C4-2B (cell line): ENCODE measurements at regions not wholly inside any gene's neighbourhood (a gene's known extent, or its start where the extent isn't known, plus 50 kb on each side); places are given as distances from the start of the nearest gene placed in this dataset.

Source experiments
- H3K27ac ChIP-seq: fragments of 450-650 bp; 2 replicates; pipeline ENCODE4 v1.5.1; 2017
- ZFX ChIP-seq: fragments of 450-650 bp; IDR thresholded peaks from 2 replicates; pipeline ENCODE4 v1.6.1; 2017
- TF ChIP-seq, protein P1 (sequence below): fragments of 450-650 bp; conservative IDR thresholded peaks from 2 replicates; pipeline ENCODE4 v1.5.1; 2017; ENCODE audit warnings: mild to moderate bottlenecking

DNA sequence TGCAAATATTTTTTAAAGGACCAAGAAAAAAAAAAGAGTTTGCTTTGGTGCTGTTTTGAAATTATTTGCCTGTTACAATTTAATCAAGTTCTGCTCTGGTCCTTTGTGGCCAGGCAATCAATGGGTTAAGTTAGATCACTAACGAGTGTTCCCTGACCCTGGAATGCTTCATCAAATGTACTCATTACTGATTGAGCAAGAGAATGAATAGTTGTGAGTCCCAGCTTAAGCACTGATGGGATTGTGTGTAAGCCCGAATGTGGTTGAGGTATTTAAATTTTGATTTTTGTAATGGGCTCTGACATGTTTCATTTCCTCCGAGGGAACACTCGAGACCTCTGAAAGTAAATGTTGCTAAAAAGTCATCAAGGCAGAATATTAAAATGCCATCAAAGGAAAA, 699.1 kb downstream of the MCTP2 start:
- no peak overlapping the region for H3K27ac ChIP-seq
- TF ChIP-seq ZFX, result no peak
- TF ChIP-seq, protein P1, sequence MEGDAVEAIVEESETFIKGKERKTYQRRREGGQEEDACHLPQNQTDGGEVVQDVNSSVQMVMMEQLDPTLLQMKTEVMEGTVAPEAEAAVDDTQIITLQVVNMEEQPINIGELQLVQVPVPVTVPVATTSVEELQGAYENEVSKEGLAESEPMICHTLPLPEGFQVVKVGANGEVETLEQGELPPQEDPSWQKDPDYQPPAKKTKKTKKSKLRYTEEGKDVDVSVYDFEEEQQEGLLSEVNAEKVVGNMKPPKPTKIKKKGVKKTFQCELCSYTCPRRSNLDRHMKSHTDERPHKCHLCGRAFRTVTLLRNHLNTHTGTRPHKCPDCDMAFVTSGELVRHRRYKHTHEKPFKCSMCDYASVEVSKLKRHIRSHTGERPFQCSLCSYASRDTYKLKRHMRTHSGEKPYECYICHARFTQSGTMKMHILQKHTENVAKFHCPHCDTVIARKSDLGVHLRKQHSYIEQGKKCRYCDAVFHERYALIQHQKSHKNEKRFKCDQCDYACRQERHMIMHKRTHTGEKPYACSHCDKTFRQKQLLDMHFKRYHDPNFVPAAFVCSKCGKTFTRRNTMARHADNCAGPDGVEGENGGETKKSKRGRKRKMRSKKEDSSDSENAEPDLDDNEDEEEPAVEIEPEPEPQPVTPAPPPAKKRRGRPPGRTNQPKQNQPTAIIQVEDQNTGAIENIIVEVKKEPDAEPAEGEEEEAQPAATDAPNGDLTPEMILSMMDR, result no peak

- no peak overlapping the region for H3K27ac ChIP-seq
- no peak for TF ChIP-seq ZFX
- TF ChIP-seq, protein P1, result no peak
Observed at GRCh38 chr15:94930960-94931359, 699.6 kb downstream of the MCTP2 start.

- H3K27ac ChIP-seq, result no peak overlapping the region
Observed at GRCh38 chr15:94934440-94934839, 703.1 kb downstream of the MCTP2 start.

GRCh38 chr15:94937242-94937641, 705.9 kb downstream of the MCTP2 start:
- TF ChIP-seq ZFX, result no peak
- TF ChIP-seq, protein P1, result no peak
- H3K27ac ChIP-seq, result no peak overlapping the region

More at GRCh38 chr15:94934440-94934839, 703.1 kb downstream of the MCTP2 start:
- TF ChIP-seq ZFX, result no peak
- TF ChIP-seq, protein P1, result no peak

DNA sequence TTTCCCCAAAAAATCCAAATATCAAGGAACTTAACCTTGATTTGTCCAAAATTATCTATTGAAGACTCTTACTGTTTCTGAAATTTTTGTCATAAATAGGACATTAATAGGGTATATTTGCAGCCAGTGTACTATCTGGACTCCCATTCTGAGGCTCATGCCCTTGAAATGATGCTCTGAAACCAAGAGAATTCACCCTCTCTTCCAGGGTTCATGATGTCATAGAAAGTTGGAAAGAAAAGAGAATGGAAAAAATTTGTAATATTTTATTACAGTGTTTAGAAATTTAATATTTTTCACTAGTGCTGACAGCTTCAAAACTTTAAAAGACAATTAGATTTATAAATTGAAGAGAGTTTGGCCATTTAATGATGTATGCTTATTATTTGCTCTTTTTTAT, 712.5 kb downstream of the MCTP2 start:
- H3K27ac ChIP-seq, result no peak overlapping the region
- TF ChIP-seq, protein P1, result no peak
- TF ChIP-seq ZFX, result no peak

GRCh38 chr15:94951538-94951937, 720.2 kb downstream of the MCTP2 start:
- TF ChIP-seq, protein P1, result no peak
- no peak for TF ChIP-seq ZFX
- no peak overlapping the region for H3K27ac ChIP-seq

DNA sequence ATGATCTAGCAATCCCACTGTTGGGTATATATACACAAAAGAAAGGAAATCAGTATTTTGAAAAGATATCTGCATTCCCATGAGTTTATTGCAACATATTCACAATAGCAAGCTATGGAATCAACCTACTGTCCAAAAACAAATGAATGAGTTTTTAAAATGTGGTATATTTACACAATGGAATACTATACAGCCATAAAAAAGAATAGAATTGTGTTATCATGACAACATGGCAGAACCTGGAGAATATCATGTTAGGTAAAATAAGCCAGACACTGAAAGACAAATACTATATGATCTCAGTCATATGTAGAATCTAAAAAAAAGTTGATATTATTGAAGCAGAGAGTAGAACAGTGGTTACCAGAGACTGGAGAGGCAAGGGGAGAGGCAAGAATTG, 732.6 kb downstream of the MCTP2 start:
- TF ChIP-seq ZFX, result no peak
- no peak overlapping the region for H3K27ac ChIP-seq

GRCh38 chr15:94965593-94965992, 734.2 kb downstream of the MCTP2 start:
- TF ChIP-seq ZFX, result no peak
- TF ChIP-seq, protein P1, result no peak
- no peak overlapping the region for H3K27ac ChIP-seq
